ENCODE measurements at regions not wholly inside any gene's neighbourhood (a gene's known extent, or its start where the extent isn't known, plus 50 kb on each side); places are given as distances from the start of the nearest gene placed in this dataset.

DNA sequence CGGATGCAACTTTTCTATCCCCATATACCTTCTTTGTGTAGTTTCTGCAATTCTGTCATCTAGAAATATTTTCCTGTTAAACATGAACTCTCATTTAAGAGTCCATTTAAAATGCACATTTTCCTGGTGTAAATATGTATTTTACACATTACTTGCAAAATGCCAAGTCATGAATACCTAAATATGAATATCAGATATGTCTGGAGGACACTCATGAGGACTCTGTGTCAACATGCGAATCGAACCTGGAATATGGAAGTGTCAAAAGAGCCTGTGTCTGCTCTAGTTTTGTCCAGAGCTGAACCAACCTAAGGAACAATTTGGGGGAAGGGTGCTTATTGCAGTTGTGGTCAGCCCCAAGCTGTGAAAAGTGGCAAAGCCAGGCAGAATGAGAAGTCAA is 163.7 kb upstream of the CELF2 start:
- Histone ChIP-seq H4K91ac (ENCODE audit: insufficient read depth, low read depth, low read length) (no peak overlapping the region), H2AFZ (replicated peaks; ENCODE audit: low read length, poor library complexity) (no peak overlapping the region), H3K4me2 (ENCODE audit: low read depth, low read length) (no peak overlapping the region), H3K9me3 (ENCODE audit: control insufficient read depth, insufficient read depth, low read length) (no peaks in the 10 kb centered on the region), H4K8ac (ENCODE audit: low read depth in 2 of 2, low read length in 2 of 2) (no peak overlapping the region), H3K4me3 (ENCODE audit: insufficient read depth, low read depth, low read length) (no peak overlapping the region), H3K4me1 (ENCODE audit: control insufficient read depth, insufficient read depth, low read length) (no peaks in the 10 kb centered on the region), H3K56ac (ENCODE audit: extremely low read depth, insufficient read depth, low read length) (no peak overlapping the region), H2BK5ac (ENCODE audit: low read depth, low read length, poor library complexity, severe bottlenecking) (no peak overlapping the region), H3K27me3 (ENCODE audit: control insufficient read depth, insufficient read depth, low read length) (no peaks in the 10 kb centered on the region), H3K36me3 (ENCODE audit: control insufficient read depth, insufficient read depth, low read length) (no peaks in the 10 kb centered on the region), H2BK120ac (ENCODE audit: low read depth, low read length) (no peak overlapping the region), H2BK15ac (ENCODE audit: low read depth, low read length) (no peak overlapping the region), H3K9ac (ENCODE audit: low read depth, low read length) (no peak overlapping the region), H2AK5ac (ENCODE audit: low read depth, low read length) (no peak overlapping the region), H3K79me1 (ENCODE audit: low read depth in 1 of 2, low read length in 2 of 2) (no peaks in the 10 kb centered on the region), H3K9me1 (ENCODE audit: insufficient read depth, low read length) (no peaks in the 10 kb centered on the region), H3K18ac (ENCODE audit: low read depth, low read length) (no peak overlapping the region), H4K20me1 (ENCODE audit: insufficient read depth, low read length) (no peaks in the 10 kb centered on the region), H2BK20ac (ENCODE audit: low read depth, low read length) (no peak overlapping the region), H2AK9ac (replicated peaks; ENCODE audit: low read depth, low read length, poor library complexity) (no peak overlapping the region), H4K5ac (ENCODE audit: low read depth, low read length) (no peak overlapping the region), H3K4ac (ENCODE audit: low read depth, low read length) (no peak overlapping the region), H3K27ac (ENCODE audit: insufficient read depth, low read length) (no peak overlapping the region), H3K23ac (ENCODE audit: low read depth, low read length) (no peak overlapping the region), H3K14ac (replicated peaks; ENCODE audit: low read depth, low read length) (no peak overlapping the region)
- intact Hi-C loops (cut with micrococcal nuclease), result no loop called here
- BruUV-seq (replicated peaks), result no TSS peak
- DNase-seq (no peak), ATAC-seq (ENCODE audit: low read depth) (no peak)
- TF ChIP-seq RFX5 (IDR thresholded peaks at IDR 0.05; ENCODE audit: low read depth, low read length) (no peak), CEBPB (IDR thresholded peaks at IDR 0.05; ENCODE audit: low read depth, low read length) (no peak), SMC3 (IDR thresholded peaks at IDR 0.05; ENCODE audit: low read depth, low read length) (no peak), CHD1 (IDR thresholded peaks at IDR 0.05; ENCODE audit: low read depth, low read length) (no peak), MAFK (IDR thresholded peaks at IDR 0.05; ENCODE audit: low read depth, low read length) (no peak), RAD21 (IDR thresholded peaks at IDR 0.05; ENCODE audit: low read length) (no peak), MAZ (IDR thresholded peaks at IDR 0.05; ENCODE audit: borderline replicate concordance, low read depth, low read length) (no peak), NFE2L2 (IDR thresholded peaks at IDR 0.05; ENCODE audit: low read depth, low read length) (no peak), RCOR1 (IDR thresholded peaks at IDR 0.05; ENCODE audit: insufficient replicate concordance, low read length) (no peak), FOS (IDR thresholded peaks at IDR 0.05; ENCODE audit: low read depth, low read length) (no peak), MXI1 (IDR thresholded peaks at IDR 0.05; ENCODE audit: borderline replicate concordance, low read depth, low read length) (no peak)
- TF ChIP-seq, protein P1, sequence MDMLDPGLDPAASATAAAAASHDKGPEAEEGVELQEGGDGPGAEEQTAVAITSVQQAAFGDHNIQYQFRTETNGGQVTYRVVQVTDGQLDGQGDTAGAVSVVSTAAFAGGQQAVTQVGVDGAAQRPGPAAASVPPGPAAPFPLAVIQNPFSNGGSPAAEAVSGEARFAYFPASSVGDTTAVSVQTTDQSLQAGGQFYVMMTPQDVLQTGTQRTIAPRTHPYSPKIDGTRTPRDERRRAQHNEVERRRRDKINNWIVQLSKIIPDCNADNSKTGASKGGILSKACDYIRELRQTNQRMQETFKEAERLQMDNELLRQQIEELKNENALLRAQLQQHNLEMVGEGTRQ (IDR thresholded peaks at IDR 0.05; ENCODE audit: low read depth, low read length), result no peak
- TF ChIP-seq, protein P2, sequence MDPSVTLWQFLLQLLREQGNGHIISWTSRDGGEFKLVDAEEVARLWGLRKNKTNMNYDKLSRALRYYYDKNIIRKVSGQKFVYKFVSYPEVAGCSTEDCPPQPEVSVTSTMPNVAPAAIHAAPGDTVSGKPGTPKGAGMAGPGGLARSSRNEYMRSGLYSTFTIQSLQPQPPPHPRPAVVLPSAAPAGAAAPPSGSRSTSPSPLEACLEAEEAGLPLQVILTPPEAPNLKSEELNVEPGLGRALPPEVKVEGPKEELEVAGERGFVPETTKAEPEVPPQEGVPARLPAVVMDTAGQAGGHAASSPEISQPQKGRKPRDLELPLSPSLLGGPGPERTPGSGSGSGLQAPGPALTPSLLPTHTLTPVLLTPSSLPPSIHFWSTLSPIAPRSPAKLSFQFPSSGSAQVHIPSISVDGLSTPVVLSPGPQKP (IDR thresholded peaks at IDR 0.05; ENCODE audit: borderline replicate concordance, low read depth, low read length), result no peak
- in situ Hi-C loops (cut with MboI; ENCODE audit: low sequenced_read_pairs), result no loop called here
- POLR2A ChIA-PET (ENCODE audit: unreplicated experiment), result no interaction called here
- CTCF ChIA-PET, result no interaction called here
- 92% methylated on average over 2 of the region's 3 CpGs; no CpG with 5 or more reads in 1 of the 2 experiments for WGBS, 2 experiments (ENCODE audit: extremely low coverage in 2 of 2, insufficient read length in 1 of 2)
- dilution Hi-C loops (cut with HindIII; ENCODE audit: low sequenced_read_pairs, unreplicated experiment), result no loop called here

Data from IMR-90 (cell line).